ENCODE measurements at regions not wholly inside any gene's neighbourhood (a gene's known extent, or its start where the extent isn't known, plus 50 kb on each side); places are given as distances from the start of the nearest gene placed in this dataset.

DNA sequence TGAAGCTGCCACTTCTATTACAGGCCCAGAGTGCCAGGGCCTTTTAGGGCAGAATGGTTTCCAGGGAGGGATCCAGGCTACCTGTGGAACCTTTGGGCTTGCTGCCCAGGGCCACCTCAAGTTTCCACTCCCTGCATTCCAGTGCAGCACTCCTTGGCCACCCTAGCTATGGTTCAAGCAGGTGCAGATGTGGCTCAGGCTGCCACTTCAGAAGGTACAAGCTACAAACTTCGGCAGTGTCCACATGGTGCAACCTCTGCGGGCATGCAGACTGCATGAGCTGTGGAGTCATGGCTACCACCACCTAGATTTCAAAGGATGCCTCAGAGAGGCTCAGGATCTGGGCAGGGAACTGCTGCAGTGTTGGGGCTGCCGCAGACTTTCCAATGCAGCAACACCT is 248.1 kb upstream of the UBE2E3 start:
- ATAC-seq (no peak), DNase-seq (no peak)
- Histone ChIP-seq H3K4me1 (no peaks in the 10 kb centered on the region), H3K27me3 (no peaks in the 10 kb centered on the region), H3K27ac (no peak overlapping the region), H3K4me3 (no peak overlapping the region), H3K36me3 (no peaks in the 10 kb centered on the region), H3K9me3 (no peaks in the 10 kb centered on the region)
- no peak for TF ChIP-seq POLR2A (IDR thresholded peaks at IDR 0.05)
- TF ChIP-seq, protein P1, sequence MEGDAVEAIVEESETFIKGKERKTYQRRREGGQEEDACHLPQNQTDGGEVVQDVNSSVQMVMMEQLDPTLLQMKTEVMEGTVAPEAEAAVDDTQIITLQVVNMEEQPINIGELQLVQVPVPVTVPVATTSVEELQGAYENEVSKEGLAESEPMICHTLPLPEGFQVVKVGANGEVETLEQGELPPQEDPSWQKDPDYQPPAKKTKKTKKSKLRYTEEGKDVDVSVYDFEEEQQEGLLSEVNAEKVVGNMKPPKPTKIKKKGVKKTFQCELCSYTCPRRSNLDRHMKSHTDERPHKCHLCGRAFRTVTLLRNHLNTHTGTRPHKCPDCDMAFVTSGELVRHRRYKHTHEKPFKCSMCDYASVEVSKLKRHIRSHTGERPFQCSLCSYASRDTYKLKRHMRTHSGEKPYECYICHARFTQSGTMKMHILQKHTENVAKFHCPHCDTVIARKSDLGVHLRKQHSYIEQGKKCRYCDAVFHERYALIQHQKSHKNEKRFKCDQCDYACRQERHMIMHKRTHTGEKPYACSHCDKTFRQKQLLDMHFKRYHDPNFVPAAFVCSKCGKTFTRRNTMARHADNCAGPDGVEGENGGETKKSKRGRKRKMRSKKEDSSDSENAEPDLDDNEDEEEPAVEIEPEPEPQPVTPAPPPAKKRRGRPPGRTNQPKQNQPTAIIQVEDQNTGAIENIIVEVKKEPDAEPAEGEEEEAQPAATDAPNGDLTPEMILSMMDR (IDR thresholded peaks at IDR 0.05), result no peak
- intact Hi-C loops (cut with DNase I), result no loop called here
- WGBS (ENCODE audit: insufficient coverage, low coverage, low lambda C conversion rate, missing lambda C conversion rate), result 60% methylated on average over 1 of the region's 3 CpGs

DNA sequence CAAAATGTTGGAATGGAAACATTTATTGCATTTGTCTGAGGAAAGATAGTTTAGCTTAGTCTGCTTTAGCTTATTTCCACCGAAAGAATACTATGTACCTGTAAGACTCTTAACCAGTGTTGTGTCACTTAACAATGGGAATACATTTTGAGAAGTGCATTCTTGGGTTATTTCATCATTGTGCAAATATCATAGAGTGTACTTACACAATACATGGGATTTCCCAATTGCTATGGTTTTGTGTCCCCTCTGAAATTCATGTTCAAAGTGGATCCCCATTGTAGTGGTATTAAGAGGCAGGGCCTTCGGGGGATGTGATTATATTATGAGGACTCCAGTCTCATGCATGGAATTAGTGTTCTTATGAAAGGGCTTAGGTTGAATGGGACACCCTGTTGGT is 249.4 kb upstream of the UBE2E3 start:
- Histone ChIP-seq H3K36me3 (no peaks in the 10 kb centered on the region), H3K4me1 (no peaks in the 10 kb centered on the region), H3K9me3 (no peaks in the 10 kb centered on the region), H3K27ac (no peak overlapping the region), H3K4me3 (no peak overlapping the region), H3K27me3 (no peaks in the 10 kb centered on the region)
- DNase-seq (no peak), ATAC-seq (no peak)
- WGBS (ENCODE audit: insufficient coverage, low coverage, low lambda C conversion rate, missing lambda C conversion rate), result 79% methylated on average over 2 of the region's 2 CpGs
- TF ChIP-seq, protein P1 (IDR thresholded peaks at IDR 0.05), result no peak
- no peak for TF ChIP-seq POLR2A (IDR thresholded peaks at IDR 0.05)
- intact Hi-C loops (cut with DNase I), result no loop called here

DNA sequence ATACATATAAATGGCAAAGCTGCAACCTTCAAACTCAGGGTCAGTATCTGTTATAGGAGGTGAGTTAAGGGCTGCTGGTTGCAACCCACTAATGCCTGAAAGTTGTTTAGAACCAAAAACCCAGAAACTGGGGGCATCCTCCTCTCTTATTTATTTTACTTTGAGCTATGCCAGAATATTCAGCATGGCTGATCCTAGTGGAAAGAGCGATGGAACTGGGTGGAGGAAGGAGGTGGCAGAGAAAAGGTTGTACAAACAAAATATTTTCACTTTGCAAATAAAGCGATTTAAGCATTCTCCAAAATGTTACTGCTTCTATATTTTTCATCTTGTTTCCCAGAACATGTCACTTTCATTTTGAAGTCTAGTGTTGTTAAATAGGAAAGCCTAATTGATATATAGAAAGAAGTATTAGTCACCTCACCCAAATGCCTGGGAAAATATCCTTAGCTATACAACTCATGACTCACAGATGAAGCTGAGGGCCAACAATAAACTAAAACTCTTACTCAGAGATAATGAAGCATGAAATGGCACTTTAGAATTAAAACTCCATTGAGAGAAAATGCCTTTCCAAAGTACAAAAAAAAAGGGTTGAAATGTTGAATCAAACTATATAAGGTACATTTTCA is 251.4 kb upstream of the UBE2E3 start:
- TF ChIP-seq, protein P1 (IDR thresholded peaks at IDR 0.05), result no peak
- TF ChIP-seq POLR2A (IDR thresholded peaks at IDR 0.05), result no peak
- Histone ChIP-seq H3K4me3 (no peak overlapping the region), H3K9me3 (no peaks in the 10 kb centered on the region), H3K27ac (no peak overlapping the region), H3K27me3 (no peaks in the 10 kb centered on the region), H3K36me3 (no peaks in the 10 kb centered on the region), H3K4me1 (no peaks in the 10 kb centered on the region)
- no peak for ATAC-seq
- intact Hi-C loops (cut with DNase I), result no loop called here
- WGBS (ENCODE audit: insufficient coverage, low coverage, low lambda C conversion rate, missing lambda C conversion rate), result 83% methylated on average over 2 of the region's 2 CpGs
- DNase-seq, result no peak

DNA sequence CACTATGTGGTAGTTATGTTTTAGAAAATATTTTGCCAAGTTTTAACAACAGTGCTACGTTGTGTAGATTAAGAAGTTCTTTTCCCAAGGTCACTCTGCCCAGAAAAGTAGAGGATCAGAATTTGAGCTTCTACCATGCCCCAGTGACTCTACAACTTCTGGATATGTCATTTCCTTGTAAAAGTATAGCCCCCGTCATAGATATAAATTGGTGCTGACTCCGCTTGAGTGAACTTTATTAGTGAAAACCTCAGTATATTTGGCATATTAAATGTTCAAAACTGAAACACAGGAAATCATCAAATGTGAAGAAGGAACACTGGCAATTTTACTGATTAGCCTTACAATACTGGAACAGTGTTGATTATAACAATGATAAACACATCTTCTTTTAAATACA is 256.7 kb upstream of the UBE2E3 start:
- Histone ChIP-seq H3K36me3 (no peaks in the 10 kb centered on the region), H3K4me3 (no peak overlapping the region), H3K27me3 (no peaks in the 10 kb centered on the region), H3K9me3 (no peaks in the 10 kb centered on the region), H3K4me1 (no peaks in the 10 kb centered on the region), H3K27ac (no peak overlapping the region)
- no peak for ATAC-seq
- no peak for DNase-seq
- intact Hi-C loops (cut with DNase I), result no loop called here
- WGBS (ENCODE audit: insufficient coverage, low coverage, low lambda C conversion rate, missing lambda C conversion rate), result 58% methylated on average over 3 of the region's 3 CpGs
- no peak for TF ChIP-seq POLR2A (IDR thresholded peaks at IDR 0.05)
- TF ChIP-seq, protein P1 (IDR thresholded peaks at IDR 0.05), result no peak

Measured in right lobe of liver (tissue), 6 donors.